ENCODE measurements at regions not wholly inside any gene's neighbourhood (a gene's known extent, or its start where the extent isn't known, plus 50 kb on each side); places are given as distances from the start of the nearest gene placed in this dataset.
"Not testable (repeated sequence)": the region's sequence is repeated elsewhere in the genome, so short reads cannot be mapped to it uniquely, and the experiment has no call there.

GRCh38 chr12:83753205-83753604 lies 1066.5 kb downstream of the TMTC2 start:
- Mint-ChIP-seq H3K27ac (no peak overlapping the region), H3K4me1 (ENCODE audit: low read depth) (no peaks in the 10 kb centered on the region), H3K27me3 (ENCODE audit: low read depth) (no peaks in the 10 kb centered on the region)

GRCh38 chr12:83739607-83740006 lies 1052.9 kb downstream of the TMTC2 start:
- H3K4me3 Mint-ChIP-seq: no peak overlapping the region
- H3K4me1 Mint-ChIP-seq (ENCODE audit: low read depth): no peaks in the 10 kb centered on the region
- H3K27me3 Mint-ChIP-seq (ENCODE audit: low read depth): no peaks in the 10 kb centered on the region
- H3K9me3 Mint-ChIP-seq: peaks cover 36% of the 10 kb centered on the region
- DNase-seq (ENCODE audit: low spot score): no peak
- no peak overlapping the region for H3K27ac Mint-ChIP-seq
- no peaks in the 10 kb centered on the region for H3K36me3 Mint-ChIP-seq (ENCODE audit: low read depth)

More at GRCh38 chr12:83753205-83753604, 1066.5 kb downstream of the TMTC2 start:
- Mint-ChIP-seq H3K9me3 (no peaks in the 10 kb centered on the region), H3K36me3 (ENCODE audit: low read depth) (no peaks in the 10 kb centered on the region), H3K4me3 (no peak overlapping the region)
- DNase-seq (ENCODE audit: low spot score): no peak

GRCh38 chr12:83710851-83711250 lies 1024.1 kb downstream of the TMTC2 start:
- peaks cover 41% of the 10 kb centered on the region for H3K9me3 Mint-ChIP-seq
- no peak for DNase-seq (ENCODE audit: low spot score)
- H3K4me1 Mint-ChIP-seq (ENCODE audit: low read depth): no peaks in the 10 kb centered on the region
- H3K27me3 Mint-ChIP-seq (ENCODE audit: low read depth): no peaks in the 10 kb centered on the region
- H3K27ac Mint-ChIP-seq: no peak overlapping the region
- no peaks in the 10 kb centered on the region for H3K36me3 Mint-ChIP-seq (ENCODE audit: low read depth)
- H3K4me3 Mint-ChIP-seq: no peak overlapping the region

- Mint-ChIP-seq H3K27me3 (ENCODE audit: low read depth) (no peaks in the 10 kb centered on the region), H3K4me3 (no peak overlapping the region), H3K4me1 (ENCODE audit: low read depth) (no peaks in the 10 kb centered on the region), H3K9me3 (peaks cover 41% of the 10 kb centered on the region), H3K36me3 (ENCODE audit: low read depth) (no peaks in the 10 kb centered on the region), H3K27ac (no peak overlapping the region)
- no peak for DNase-seq (ENCODE audit: low spot score)
Measured at GRCh38 chr12:83709899-83710298, 1023.2 kb downstream of the TMTC2 start.

GRCh38 chr12:83700838-83701237 lies 1014.1 kb downstream of the TMTC2 start:
- H3K9me3 Mint-ChIP-seq: peaks cover 20% of the 10 kb centered on the region
- H3K4me3 Mint-ChIP-seq: no peak overlapping the region
- H3K27me3 Mint-ChIP-seq (ENCODE audit: low read depth): no peaks in the 10 kb centered on the region
- no peaks in the 10 kb centered on the region for H3K36me3 Mint-ChIP-seq (ENCODE audit: low read depth)
- no peaks in the 10 kb centered on the region for H3K4me1 Mint-ChIP-seq (ENCODE audit: low read depth)
- DNase-seq (ENCODE audit: low spot score): no peak
- no peak overlapping the region for H3K27ac Mint-ChIP-seq

GRCh38 chr12:83696311-83696710 lies 1009.6 kb downstream of the TMTC2 start:
- DNase-seq (ENCODE audit: low spot score); H3K36me3 Mint-ChIP-seq (ENCODE audit: low read depth); H3K27ac Mint-ChIP-seq; H3K4me3 Mint-ChIP-seq; H3K4me1 Mint-ChIP-seq (ENCODE audit: low read depth); H3K27me3 Mint-ChIP-seq (ENCODE audit: low read depth): not testable (repeated sequence)
- H3K9me3 Mint-ChIP-seq: peaks cover 35% of the 10 kb centered on the region

- Mint-ChIP-seq H3K36me3 (ENCODE audit: low read depth) (no peaks in the 10 kb centered on the region), H3K4me3 (no peak overlapping the region), H3K4me1 (ENCODE audit: low read depth) (no peaks in the 10 kb centered on the region), H3K27ac (no peak overlapping the region), H3K9me3 (peaks cover 25% of the 10 kb centered on the region), H3K27me3 (ENCODE audit: low read depth) (no peaks in the 10 kb centered on the region)
- DNase-seq (ENCODE audit: low spot score): no peak
Measured at GRCh38 chr12:83691730-83692129, 1005.0 kb downstream of the TMTC2 start.

GRCh38 chr12:83690465-83690864 lies 1003.8 kb downstream of the TMTC2 start:
- no peaks in the 10 kb centered on the region for H3K4me1 Mint-ChIP-seq (ENCODE audit: low read depth)
- DNase-seq (ENCODE audit: low spot score): no peak
- H3K27ac Mint-ChIP-seq: no peak overlapping the region
- no peaks in the 10 kb centered on the region for H3K27me3 Mint-ChIP-seq (ENCODE audit: low read depth)
- H3K4me3 Mint-ChIP-seq: no peak overlapping the region
- peaks cover 28% of the 10 kb centered on the region for H3K9me3 Mint-ChIP-seq
- no peaks in the 10 kb centered on the region for H3K36me3 Mint-ChIP-seq (ENCODE audit: low read depth)

GRCh38 chr12:83689333-83689732 lies 1002.6 kb downstream of the TMTC2 start:
- Mint-ChIP-seq H3K27ac (no peak overlapping the region), H3K36me3 (ENCODE audit: low read depth) (no peaks in the 10 kb centered on the region), H3K27me3 (ENCODE audit: low read depth) (no peaks in the 10 kb centered on the region), H3K4me3 (no peak overlapping the region), H3K9me3 (peaks cover 27% of the 10 kb centered on the region), H3K4me1 (ENCODE audit: low read depth) (no peaks in the 10 kb centered on the region)
- DNase-seq (ENCODE audit: low spot score): no peak

- Mint-ChIP-seq H3K4me3 (no peak overlapping the region), H3K27ac (no peak overlapping the region), H3K4me1 (ENCODE audit: low read depth) (no peaks in the 10 kb centered on the region), H3K36me3 (ENCODE audit: low read depth) (no peaks in the 10 kb centered on the region), H3K27me3 (ENCODE audit: low read depth) (no peaks in the 10 kb centered on the region), H3K9me3 (peaks cover 4% of the 10 kb centered on the region)
- no peak for DNase-seq (ENCODE audit: low spot score)
Measured at GRCh38 chr12:83676781-83677295, 990.1 kb downstream of the TMTC2 start.

GRCh38 chr12:83666690-83667089 lies 980.0 kb downstream of the TMTC2 start:
- no peak overlapping the region for H3K4me3 Mint-ChIP-seq
- H3K9me3 Mint-ChIP-seq: no peaks in the 10 kb centered on the region
- H3K36me3 Mint-ChIP-seq (ENCODE audit: low read depth): no peaks in the 10 kb centered on the region
- no peak for DNase-seq (ENCODE audit: low spot score)
- H3K27ac Mint-ChIP-seq: no peak overlapping the region
- no peaks in the 10 kb centered on the region for H3K27me3 Mint-ChIP-seq (ENCODE audit: low read depth)
- H3K4me1 Mint-ChIP-seq (ENCODE audit: low read depth): no peaks in the 10 kb centered on the region

- H3K27me3 Mint-ChIP-seq (ENCODE audit: low read depth): no peaks in the 10 kb centered on the region
- no peak for DNase-seq (ENCODE audit: low spot score)
- no peaks in the 10 kb centered on the region for H3K36me3 Mint-ChIP-seq (ENCODE audit: low read depth)
- H3K9me3 Mint-ChIP-seq: no peaks in the 10 kb centered on the region
- H3K4me3 Mint-ChIP-seq: no peak overlapping the region
- H3K27ac Mint-ChIP-seq: no peak overlapping the region
- no peaks in the 10 kb centered on the region for H3K4me1 Mint-ChIP-seq (ENCODE audit: low read depth)
Measured at GRCh38 chr12:83665634-83666218, 979.0 kb downstream of the TMTC2 start.

GRCh38 chr12:83664650-83665049 lies 977.9 kb downstream of the TMTC2 start:
- H3K27ac Mint-ChIP-seq: no peak overlapping the region
- DNase-seq (ENCODE audit: low spot score): no peak
- H3K27me3 Mint-ChIP-seq (ENCODE audit: low read depth): no peaks in the 10 kb centered on the region
- H3K4me1 Mint-ChIP-seq (ENCODE audit: low read depth): no peaks in the 10 kb centered on the region
- no peaks in the 10 kb centered on the region for H3K36me3 Mint-ChIP-seq (ENCODE audit: low read depth)
- H3K9me3 Mint-ChIP-seq: no peaks in the 10 kb centered on the region
- H3K4me3 Mint-ChIP-seq: no peak overlapping the region

- H3K27me3 Mint-ChIP-seq (ENCODE audit: low read depth): no peaks in the 10 kb centered on the region
- no peak for DNase-seq (ENCODE audit: low spot score)
- no peaks in the 10 kb centered on the region for H3K9me3 Mint-ChIP-seq
- H3K4me1 Mint-ChIP-seq (ENCODE audit: low read depth): no peaks in the 10 kb centered on the region
- no peaks in the 10 kb centered on the region for H3K36me3 Mint-ChIP-seq (ENCODE audit: low read depth)
- no peak overlapping the region for H3K27ac Mint-ChIP-seq
- H3K4me3 Mint-ChIP-seq: no peak overlapping the region
Measured at GRCh38 chr12:83660727-83661358, 974.1 kb downstream of the TMTC2 start.

GRCh38 chr12:83659321-83659720 lies 972.6 kb downstream of the TMTC2 start:
- Mint-ChIP-seq H3K36me3 (ENCODE audit: low read depth) (no peaks in the 10 kb centered on the region), H3K9me3 (no peaks in the 10 kb centered on the region), H3K27ac (no peak overlapping the region), H3K4me3 (no peak overlapping the region), H3K4me1 (ENCODE audit: low read depth) (no peaks in the 10 kb centered on the region), H3K27me3 (ENCODE audit: low read depth) (no peaks in the 10 kb centered on the region)
- no peak for DNase-seq (ENCODE audit: low spot score)
